K562 (cell line): ENCODE measurements at regions not wholly inside any gene's neighbourhood (a gene's known extent, or its start where the extent isn't known, plus 50 kb on each side); places are given as distances from the start of the nearest gene placed in this dataset.

Experiments used
- ATAC-seq: fragments of 200-7000 bp; cut with Tn5 transposase; 3 replicates; pipeline ENCODE4 v1.9.1; 2020; ENCODE audit warnings: moderate library complexity
- BruUV-seq: library from RNA; stranded (reverse); fragments of 400-500 nt; replicated peaks from 2 replicates; lab custom pipeline; 2021; lab: Mats Ljungman, UMichigan
- CTCF ChIA-PET: fragments of 300-600 bp; formaldehyde crosslinking; extraction: SDS; loops from one replicate; lab custom pipeline; 2021; ENCODE audit warnings: low intra/inter-chr PET ratio; lab: Yijun Ruan, JAX
- POLR2A ChIA-PET: fragments of 300-600, 350-650 bp; sonication (Branson Sonifier 250); formaldehyde crosslinking; extraction: SDS; loops from one replicate; lab custom pipeline; 2021; ENCODE audit warnings: antibody characterized with exemption, inconsistent platforms; lab: Yijun Ruan, JAX
- DNase-seq, 4 experiments: peaks; one replicate each; pipeline versions ENCODE4 v3.0.0 to v3.0.0-alpha.2; 2011 to 2018; ENCODE audit warnings: low spot score in 3 of 4, mixed read lengths in 3 of 4; ENCODE audit errors: extremely low read depth in 1 of 4
- FAIRE-seq: peaks from 2 replicates; lab custom pipeline; 2011; peaks lifted over from hg19 to GRCh38; lab: Jason Lieb, UNC
- H2AFZ ChIP-seq: 2 replicates; pipeline ENCODE4 v1.6.0; 2011; ENCODE audit warnings: low read depth, low read length, control low read depth, inconsistent platforms
- H3K27ac ChIP-seq: fragments of 200-600 bp; 3 replicates; pipeline ENCODE4 v1.8.0; 2011; ENCODE audit warnings: low read depth, mild to moderate bottlenecking, control low read depth, inconsistent platforms, low read length, moderate library complexity, mixed read lengths; ENCODE audit errors: extremely low read depth
- H3K27me3 ChIP-seq, 2 experiments: fragments of 300-600 bp in 1 of 2; 2 replicates in 1 of 2; 3 replicates in 1 of 2; pipeline versions ENCODE4 v1.6.0 to v1.8.0; 2011; ENCODE audit warnings: inconsistent platforms in 2 of 2, low read length in 2 of 2, mild to moderate bottlenecking in 1 of 2, mixed read lengths in 1 of 2, moderate library complexity in 1 of 2; ENCODE audit not compliant: control insufficient read depth in 2 of 2, insufficient read depth in 2 of 2
- H3K36me3 ChIP-seq: fragments of 300-600 bp; 3 replicates; pipeline ENCODE4 v1.8.0; 2011; ENCODE audit warnings: mild to moderate bottlenecking, low read length, inconsistent platforms; ENCODE audit not compliant: control insufficient read depth, insufficient read depth
- H3K4me1 ChIP-seq, 2 experiments: fragments of 200-600 bp in 1 of 2; replicated peaks in 1 of 2; 2 replicates in 1 of 2; 3 replicates in 1 of 2; pipeline versions ENCODE4 v1.5.1 to v1.8.0; 2011; ENCODE audit warnings: inconsistent platforms in 2 of 2, low read length in 2 of 2, mild to moderate bottlenecking in 1 of 2, mixed read lengths in 1 of 2, moderate library complexity in 1 of 2; ENCODE audit not compliant: control insufficient read depth in 2 of 2, insufficient read depth in 2 of 2
- H3K4me2 ChIP-seq: 2 replicates; pipeline ENCODE4 v1.6.1; 2011; ENCODE audit warnings: low read length, control low read depth, inconsistent platforms, mixed read lengths; ENCODE audit not compliant: insufficient read depth
- H3K4me3 ChIP-seq: fragments of 200-600 bp; sonication (generic), shearing (Covaris generic); 2 replicates; pipeline ENCODE4 v1.5.1; 2016; ENCODE audit warnings: control low read depth, inconsistent platforms
- H3K79me2 ChIP-seq: fragments of 200-600 bp; 3 replicates; pipeline ENCODE4 v1.8.0; 2011; ENCODE audit warnings: low read length, inconsistent platforms; ENCODE audit not compliant: control insufficient read depth, insufficient read depth
- H3K9ac ChIP-seq, 2 experiments: 2 replicates each; pipeline versions ENCODE4 v1.6.0 to v1.6.1; 2011; ENCODE audit warnings: low read depth in 2 of 2, low read length in 2 of 2, control low read depth in 1 of 2, inconsistent platforms in 1 of 2, mild to moderate bottlenecking in 1 of 2, mixed read lengths in 1 of 2; ENCODE audit not compliant: insufficient read depth in 1 of 2
- H3K9me1 ChIP-seq: one replicate; pipeline ENCODE4 v1.6.0; 2011; ENCODE audit warnings: inconsistent platforms, mild to moderate bottlenecking, low read length, moderate library complexity; ENCODE audit not compliant: control insufficient read depth, insufficient read depth
- H3K9me3 ChIP-seq: replicated peaks from 2 replicates; pipeline ENCODE4 v1.5.1; 2011; ENCODE audit warnings: low read depth, low read length, inconsistent platforms; ENCODE audit not compliant: control insufficient read depth, insufficient read depth
- H4K20me1 ChIP-seq: replicated peaks from 2 replicates; pipeline ENCODE4 v1.6.1; 2011; ENCODE audit warnings: low read length, inconsistent platforms, mixed read lengths; ENCODE audit not compliant: control insufficient read depth, insufficient read depth
- BCLAF1 ChIP-seq, 2 experiments: fragments of 450-650 bp in 1 of 2; IDR thresholded peaks; 2 replicates each; pipeline ENCODE4 v1.6.1; 2011 to 2017; ENCODE audit warnings: low read depth in 2 of 2, antibody characterized with exemption in 1 of 2, borderline replicate concordance in 1 of 2, low read length in 1 of 2, mild to moderate bottlenecking in 1 of 2, mixed read lengths in 1 of 2; ENCODE audit not compliant: control insufficient read depth in 1 of 2
- E2F6 ChIP-seq, 2 experiments: IDR thresholded peaks; 2 replicates each; pipeline ENCODE4 v1.6.1; 2011; ENCODE audit warnings: borderline replicate concordance in 1 of 2, control low read depth in 1 of 2, low read depth in 1 of 2, low read length in 1 of 2, mild to moderate bottlenecking in 1 of 2, mixed read lengths in 1 of 2, moderate library complexity in 1 of 2; ENCODE audit not compliant: insufficient read depth in 1 of 2, insufficient read length in 1 of 2, poor library complexity in 1 of 2, severe bottlenecking in 1 of 2; ENCODE audit errors: extremely low read depth in 1 of 2
- FOXK1 ChIP-seq: sonication (generic); formaldehyde crosslinking; IDR thresholded peaks from 2 replicates; pipeline ENCODE4 v1.8.0; 2022; ENCODE audit warnings: missing genetic modification reagents, mild to moderate bottlenecking, borderline replicate concordance
- KDM2B ChIP-seq: fragments of 250-450 bp; sonication (Bioruptor Pico); IDR thresholded peaks from 2 replicates; pipeline ENCODE4 v1.8.0; 2021; ENCODE audit warnings: mild to moderate bottlenecking, moderate library complexity
- MCM3 ChIP-seq: fragments of 450-650 bp; IDR thresholded peaks from 2 replicates; pipeline ENCODE4 v1.6.1; 2016
- MXI1 ChIP-seq: IDR thresholded peaks from 2 replicates; pipeline ENCODE4 v1.6.1; 2011; ENCODE audit warnings: low read depth, mild to moderate bottlenecking, improper control_type of control experiment, low read length
- MYC ChIP-seq, 2 experiments: fragments of 250-450 bp in 1 of 2; sonication (Bioruptor Pico) in 1 of 2; IDR thresholded peaks; 2 replicates each; pipeline versions ENCODE4 v1.5.1 to v1.6.1; 2012 to 2021; ENCODE audit warnings: low read depth in 2 of 2, borderline replicate concordance in 1 of 2, improper control_type of control experiment in 1 of 2, low read length in 1 of 2, mild to moderate bottlenecking in 1 of 2, moderate library complexity in 1 of 2
- NUFIP1 ChIP-seq: fragments of 450-650 bp; IDR thresholded peaks from 2 replicates; pipeline ENCODE4 v1.6.1; 2018; ENCODE audit not compliant: partially characterized antibody
- ZBTB49 ChIP-seq: sonication (generic); formaldehyde crosslinking; IDR thresholded peaks from 2 replicates; pipeline ENCODE4 v1.8.0; 2022; ENCODE audit warnings: missing genetic modification reagents, mild to moderate bottlenecking, borderline replicate concordance
- ZBTB5 ChIP-seq: fragments of 450-650 bp; IDR thresholded peaks from 2 replicates; pipeline ENCODE4 v1.6.1; 2017; ENCODE audit warnings: antibody characterized with exemption
- ZFP30 ChIP-seq: fragments of 250-450 bp; sonication (Bioruptor Pico); IDR thresholded peaks from 2 replicates; pipeline ENCODE4 v1.8.0; 2022; ENCODE audit warnings: moderate library complexity, mild to moderate bottlenecking, inconsistent platforms, borderline replicate concordance
- ZNF217 ChIP-seq: sonication (generic); formaldehyde crosslinking; IDR thresholded peaks from 2 replicates; pipeline ENCODE4 v1.8.0; 2022; ENCODE audit warnings: mild to moderate bottlenecking, missing genetic modification reagents
- ZNF583 ChIP-seq: fragments of 250-450 bp; sonication (Bioruptor Pico); IDR thresholded peaks from 2 replicates; pipeline ENCODE4 v1.4.0; 2020
- WGBS: fragments of 100-300 bp; shearing (Covaris generic); methylation state at CpG from one replicate; pipeline ENCODE4 v1.1.6; 2016; ENCODE audit warnings: low coverage, mixed read lengths; ENCODE audit not compliant: insufficient coverage; ENCODE audit errors: missing lambda C conversion rate; 5-methylcytosine and 5-hydroxymethylcytosine counted together
- in situ Hi-C: fragments of 300-500 bp; cut with MboI; formaldehyde crosslinking; loops from 4 replicates; pipeline ENCODE4 v1.15.0; 2018; ENCODE audit warnings: inconsistent platforms, mixed read lengths
- intact Hi-C: fragments of 100-400 bp; cut with micrococcal nuclease; formaldehyde crosslinking; loops from 2 replicates; pipeline ENCODE4 v1.14.2; 2022

GRCh38 chr12:69055280-69055679, 122.3 kb upstream of the CPM start:
- Histone ChIP-seq H3K4me2 (no peak overlapping the region), H2AFZ (no peak overlapping the region), H3K4me3 (no peak overlapping the region), H3K27ac (no peak overlapping the region), H3K9ac (no peak overlapping the region), H4K20me1 (no peaks in the 10 kb centered on the region; the same call in 1 of the 2 replicates), H3K36me3 (no peaks in the 10 kb centered on the region), H3K9me1 (no peaks in the 10 kb centered on the region), H3K79me2 (no peaks in the 10 kb centered on the region), H3K9me3 (no peaks in the 10 kb centered on the region), H3K4me1 (no peaks in the 10 kb centered on the region; a peak in 1 of 5 replicates), H3K27me3 (peaks cover 5 to 8% of the 10 kb centered on the region in 2 experiments; a peak in 3 of 5 replicates)
- intact Hi-C loops (no loop called here), in situ Hi-C loops (loop anchor here (25.0 kb wide), 1 partner anchor 193 kb away; no protein-coding TSS in a partner anchor)
- ChIA-PET POLR2A (no interaction called here), CTCF (no interaction called here)
- ATAC-seq (no peak), DNase-seq (no peak), FAIRE-seq (no peak)
- WGBS: 0% methylated on average over 2 of the region's 2 CpGs
- BruUV-seq: no TSS peak
- TF ChIP-seq ZBTB5: no peak
- TF ChIP-seq MCM3: no peak
- TF ChIP-seq ZBTB49 (CRISPR knock-in tag): no peak
- no peak for TF ChIP-seq MYC (IDR thresholded peaks at IDR 0.05; ENCODE audit: low read depth, low read length)
- no peak for TF ChIP-seq MYC (CRISPR knock-in tag; IDR thresholded peaks at IDR 0.05; ENCODE audit: borderline replicate concordance, low read depth)
- TF ChIP-seq BCLAF1 (IDR thresholded peaks at IDR 0.05; ENCODE audit: borderline replicate concordance in 1 of 2, control insufficient read depth in 1 of 2, low read depth in 2 of 2, low read length in 1 of 2): no peak
- no peak for TF ChIP-seq ZNF217 (CRISPR knock-in tag)
- TF ChIP-seq MXI1: no peak
- TF ChIP-seq NUFIP1: no peak
- TF ChIP-seq ZNF583: no peak
- no peak for TF ChIP-seq KDM2B (CRISPR knock-in tag)
- TF ChIP-seq ZFP30 (CRISPR knock-in tag): no peak
- no peak for TF ChIP-seq E2F6 (IDR thresholded peaks at IDR 0.05; ENCODE audit: borderline replicate concordance in 1 of 2, extremely low read depth in 1 of 2, insufficient read depth in 1 of 2, insufficient read length in 1 of 2, low read depth in 1 of 2, low read length in 1 of 2, poor library complexity in 1 of 2, severe bottlenecking in 1 of 2)
- no peak for TF ChIP-seq FOXK1
